H1 (cell line): ENCODE measurements at regions not wholly inside any gene's neighbourhood (a gene's known extent, or its start where the extent isn't known, plus 50 kb on each side); places are given as distances from the start of the nearest gene placed in this dataset.
A peak's percentile ranks its signal among the peaks of the same experiment; 100 is the strongest.

ENCODE experiments used
- CTCF ChIA-PET: fragments of 300-600 bp; sonication (Branson Sonifier 250); formaldehyde crosslinking; loops from one replicate; lab custom pipeline; 2021; ENCODE audit not compliant: partially characterized antibody; lab: Charles Lee
- POLR2A ChIA-PET: fragments of 300-600 bp; sonication (Branson Sonifier 250); formaldehyde crosslinking; loops from one replicate; lab custom pipeline; 2021; ENCODE audit warnings: inconsistent platforms; ENCODE audit not compliant: partially characterized antibody; lab: Charles Lee
- DNase-seq, 2 experiments: peaks; one replicate each; pipeline versions ENCODE4 v3.0.0 to v3.0.0-alpha.2; 2010 to 2022; ENCODE audit warnings: low spot score in 2 of 2, low read depth in 1 of 2, mixed read lengths in 1 of 2
- FAIRE-seq: peaks from 2 replicates; lab custom pipeline; 2011; peaks lifted over from hg19 to GRCh38; lab: Jason Lieb, UNC
- H2AFZ ChIP-seq: 2 replicates; pipeline ENCODE4 v1.8.1; 2012; ENCODE audit warnings: low read length, inconsistent platforms
- H2AK5ac ChIP-seq: 2 replicates; pipeline ENCODE4 v1.6.1; 2013; ENCODE audit warnings: low read depth, low read length
- H2BK120ac ChIP-seq: replicated peaks from 2 replicates; pipeline ENCODE3; 2013; ENCODE audit warnings: low read depth, low read length, inconsistent platforms
- H2BK12ac ChIP-seq: 2 replicates; pipeline ENCODE4 v1.6.1; 2013; ENCODE audit warnings: low read depth, low read length
- H2BK15ac ChIP-seq: 2 replicates; pipeline ENCODE4 v1.6.1; 2013; ENCODE audit warnings: low read length
- H2BK20ac ChIP-seq: 2 replicates; pipeline ENCODE4 v1.6.1; 2013; ENCODE audit warnings: low read length
- H2BK5ac ChIP-seq: 2 replicates; pipeline ENCODE4 v1.6.1; 2013; ENCODE audit warnings: low read depth, low read length
- H3K14ac ChIP-seq: 2 replicates; pipeline ENCODE4 v1.6.1; 2013; ENCODE audit warnings: inconsistent platforms; ENCODE audit not compliant: insufficient read length
- H3K18ac ChIP-seq: 2 replicates; pipeline ENCODE4 v1.6.1; 2013; ENCODE audit warnings: low read length; ENCODE audit errors: extremely low read depth
- H3K23ac ChIP-seq: 2 replicates; pipeline ENCODE4 v1.6.1; 2013; ENCODE audit warnings: inconsistent platforms; ENCODE audit not compliant: insufficient read length
- H3K23me2 ChIP-seq: 2 replicates; pipeline ENCODE4 v1.6.1; 2013; ENCODE audit warnings: low read depth, low read length
- H3K27ac ChIP-seq: 2 replicates; pipeline ENCODE4 v1.6.1; 2011; ENCODE audit warnings: low read depth, low read length, inconsistent platforms
- H3K27me3 ChIP-seq, 4 experiments: replicated peaks in 1 of 4; 1 replicate in 1 of 4; 2 replicates in 3 of 4; pipeline versions ENCODE4 v1.6.1 to v1.8.1; 2011 to 2013; ENCODE audit warnings: low read length in 3 of 4, mild to moderate bottlenecking in 3 of 4, inconsistent platforms in 2 of 4, mixed read lengths in 2 of 4, moderate library complexity in 1 of 4; ENCODE audit not compliant: control insufficient read depth in 3 of 4, insufficient read depth in 3 of 4; ENCODE audit errors: extremely low read depth in 1 of 4
- H3K36me3 ChIP-seq, 4 experiments: 2 replicates each; pipeline versions ENCODE4 v1.6.1 to v1.8.1; 2011 to 2013; ENCODE audit warnings: mild to moderate bottlenecking in 4 of 4, low read length in 3 of 4, moderate library complexity in 2 of 4, control low read depth in 1 of 4, inconsistent platforms in 1 of 4; ENCODE audit not compliant: insufficient read depth in 4 of 4, control insufficient read depth in 2 of 4
- H3K4ac ChIP-seq: replicated peaks from 2 replicates; pipeline ENCODE3; 2013; ENCODE audit warnings: low read length, low read depth, mixed read lengths, inconsistent platforms; ENCODE audit not compliant: insufficient read length
- H3K4me1 ChIP-seq, 4 experiments: replicated peaks in 1 of 4; 1 replicate in 1 of 4; 2 replicates in 3 of 4; pipeline versions ENCODE4 v1.6.1 to v1.8.1; 2011 to 2013; ENCODE audit warnings: low read length in 3 of 4, inconsistent platforms in 2 of 4, mixed read lengths in 1 of 4; ENCODE audit not compliant: insufficient read depth in 4 of 4, control insufficient read depth in 3 of 4
- H3K4me2 ChIP-seq, 2 experiments: 2 replicates each; pipeline versions ENCODE4 v1.6.1 to v1.8.1; 2011 to 2013; ENCODE audit warnings: low read depth in 2 of 2, low read length in 2 of 2, control low read depth in 1 of 2, inconsistent platforms in 1 of 2, mild to moderate bottlenecking in 1 of 2; ENCODE audit not compliant: insufficient read depth in 1 of 2
- H3K4me3 ChIP-seq, 4 experiments: fragments of 200-600, 300-600 bp in 1 of 4; sonication (generic), shearing (Covaris generic), sonication (Bioruptor Twin) in 1 of 4; 2 replicates each; pipeline versions ENCODE4 v1.5.1 to v1.8.1; 2011 to 2016; ENCODE audit warnings: low read length in 4 of 4, low read depth in 3 of 4, control low read depth in 2 of 4, inconsistent platforms in 2 of 4, mild to moderate bottlenecking in 2 of 4, mixed read lengths in 1 of 4, moderate library complexity in 1 of 4; ENCODE audit not compliant: insufficient read depth in 2 of 4; ENCODE audit errors: extremely low read depth in 1 of 4
- H3K56ac ChIP-seq: replicated peaks from 2 replicates; pipeline ENCODE3; 2013; ENCODE audit warnings: low read depth, mild to moderate bottlenecking, mixed read lengths, low read length, inconsistent platforms; ENCODE audit not compliant: insufficient read length
- H3K79me1 ChIP-seq: 2 replicates; pipeline ENCODE4 v1.6.1; 2013; ENCODE audit warnings: low read depth, low read length, control low read depth
- H3K79me2 ChIP-seq, 2 experiments: 2 replicates each; pipeline versions ENCODE4 v1.6.1 to v1.8.1; 2012 to 2013; ENCODE audit warnings: low read length in 2 of 2, mild to moderate bottlenecking in 2 of 2, inconsistent platforms in 1 of 2; ENCODE audit not compliant: insufficient read depth in 2 of 2, control insufficient read depth in 1 of 2
- H3K9ac ChIP-seq, 4 experiments: replicated peaks in 1 of 4; 1 replicate in 1 of 4; 2 replicates in 3 of 4; pipeline versions ENCODE4 v1.6.1 to v1.8.1; 2011 to 2013; ENCODE audit warnings: low read depth in 3 of 4, low read length in 3 of 4, control low read depth in 2 of 4, mild to moderate bottlenecking in 2 of 4, moderate library complexity in 2 of 4, inconsistent platforms in 1 of 4; ENCODE audit errors: extremely low read depth in 1 of 4
- H3K9me3 ChIP-seq, 2 experiments: 2 replicates each; pipeline versions ENCODE4 v1.6.1 to v1.8.1; 2012 to 2013; ENCODE audit warnings: mild to moderate bottlenecking in 2 of 2, moderate library complexity in 2 of 2, control low read depth in 1 of 2, inconsistent platforms in 1 of 2, low read depth in 1 of 2, low read length in 1 of 2, mixed read lengths in 1 of 2; ENCODE audit not compliant: insufficient read depth in 2 of 2
- H4K20me1 ChIP-seq, 2 experiments: replicated peaks in 1 of 2; 2 replicates each; pipeline versions ENCODE3 to v1.8.1; 2011 to 2013; ENCODE audit warnings: inconsistent platforms in 2 of 2, low read length in 2 of 2, mild to moderate bottlenecking in 1 of 2; ENCODE audit not compliant: insufficient read depth in 2 of 2, control insufficient read depth in 1 of 2
- H4K5ac ChIP-seq: 2 replicates; pipeline ENCODE4 v1.6.1; 2013; ENCODE audit warnings: low read length, low read depth, mixed read lengths, inconsistent platforms; ENCODE audit not compliant: insufficient read length
- H4K8ac ChIP-seq: 2 replicates; pipeline ENCODE4 v1.8.0; 2013; ENCODE audit warnings: mild to moderate bottlenecking, moderate library complexity, low read length, inconsistent platforms; ENCODE audit not compliant: insufficient read depth; ENCODE audit errors: extremely low read depth
- H4K91ac ChIP-seq: replicated peaks from 2 replicates; pipeline ENCODE3; 2013; ENCODE audit warnings: low read length, mixed read lengths, inconsistent platforms; ENCODE audit not compliant: insufficient read length
- USF2 ChIP-seq: IDR thresholded peaks from 2 replicates; pipeline ENCODE4 v1.6.1; 2011; ENCODE audit warnings: low read length, improper control_type of control experiment
- WGBS, 2 experiments: shearing (Covaris generic) in 1 of 2; methylation state at CpG; one replicate each; pipeline versions ENCODE4 v1.1.6 to v1.1.7; 2013 to 2015; ENCODE audit warnings: low lambda C conversion rate in 2 of 2, mixed read lengths in 2 of 2, inconsistent platforms in 1 of 2, low coverage in 1 of 2, missing lambda C conversion rate in 1 of 2; ENCODE audit not compliant: insufficient replicate concordance in 2 of 2, insufficient coverage in 1 of 2, insufficient read length in 1 of 2; ENCODE audit errors: extremely low coverage in 1 of 2, missing lambda C conversion rate in 1 of 2; 5-methylcytosine and 5-hydroxymethylcytosine counted together

GRCh38 chr20:48526936-48527335, 300.9 kb downstream of the PREX1 start:
- Histone ChIP-seq H3K4me1 (no peaks in the 10 kb centered on the region), H3K9ac (no peak overlapping the region), H3K23ac (no peak overlapping the region), H2AK5ac (no peak overlapping the region), H3K4me3 (no peak overlapping the region), H4K5ac (no peak overlapping the region), H3K79me1 (no peaks in the 10 kb centered on the region), H3K9me3 (no peaks in the 10 kb centered on the region), H2BK5ac (no peak overlapping the region), H3K18ac (no peak overlapping the region), H2BK12ac (no peak overlapping the region), H3K79me2 (no peaks in the 10 kb centered on the region), H3K4ac (no peak overlapping the region), H3K14ac (no peak overlapping the region), H4K91ac (no peak overlapping the region)
- no peak for FAIRE-seq
- POLR2A ChIA-PET: no interaction called here
- 94% methylated on average over 9 of the region's 9 CpGs; no CpG with 5 or more reads in 1 of the 2 experiments for WGBS, 2 experiments
- no peak for TF ChIP-seq USF2
- TF ChIP-seq, all 59 proteins: peak for 0
- Histone ChIP-seq H4K20me1 (no peaks in the 10 kb centered on the region), H2BK20ac (no peak overlapping the region), H3K36me3 (no peaks in the 10 kb centered on the region), H3K56ac (no peak overlapping the region), H2AFZ (no peak overlapping the region), H3K4me2 (no peak overlapping the region), H2BK120ac (no peak overlapping the region), H3K27me3 (no peaks in the 10 kb centered on the region; a peak in 1 of 7 replicates), H3K27ac (no peak overlapping the region), H4K8ac (no peak overlapping the region), H2BK15ac (no peak overlapping the region), H3K23me2 (no peaks in the 10 kb centered on the region)
- CTCF ChIA-PET: interaction anchor here (1.2 to 3.5 kb wide), 2 partner anchors 94 to 672 kb away, joined by 4 to 11 read pairs; no protein-coding TSS in a partner anchor
- DNase-seq: peak in 1 of 2 experiments; percentile 4
